NT2/D1 (cell line): ENCODE measurements at regions not wholly inside any gene's neighbourhood (a gene's known extent, or its start where the extent isn't known, plus 50 kb on each side); places are given as distances from the start of the nearest gene placed in this dataset.

Experiments used
- SUZ12 ChIP-seq: IDR thresholded peaks from 2 replicates; pipeline ENCODE4 v1.6.1; 2011; ENCODE audit not compliant: insufficient read length, insufficient read depth; ENCODE audit errors: extremely low read depth
- YY1 ChIP-seq: IDR thresholded peaks from 2 replicates; pipeline ENCODE4 v1.6.1; 2011; ENCODE audit not compliant: insufficient read length, insufficient read depth
- ZNF274 ChIP-seq: IDR thresholded peaks from 2 replicates; pipeline ENCODE4 v1.6.1; 2011; ENCODE audit warnings: mild to moderate bottlenecking, low read depth, low read length

DNA sequence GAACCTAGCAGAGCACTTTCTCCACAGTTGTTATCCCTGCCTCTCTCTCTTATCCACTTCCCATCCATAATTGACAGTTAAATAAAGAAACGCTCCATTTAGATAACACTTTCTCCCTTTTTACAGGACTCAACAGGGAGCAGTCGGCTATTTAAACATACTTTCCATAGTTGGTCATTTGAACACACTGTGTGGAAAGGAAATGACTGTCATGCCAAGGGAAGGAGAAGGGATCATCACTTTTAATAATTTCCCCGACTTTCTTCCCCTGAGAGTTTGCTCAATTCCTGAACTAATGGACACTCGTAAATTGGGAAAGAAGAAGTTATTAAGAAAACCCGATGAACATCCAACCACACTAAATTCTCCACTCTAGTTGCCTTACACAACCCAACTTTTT lies 400.8 kb upstream of the PTGER4 start:
- TF ChIP-seq YY1 (no peak), ZNF274 (no peak), SUZ12 (no peak)
